A549 (cell line): ENCODE measurements at regions not wholly inside any gene's neighbourhood (a gene's known extent, or its start where the extent isn't known, plus 50 kb on each side); places are given as distances from the start of the nearest gene placed in this dataset.

Source experiments
- ATAC-seq, 2 experiments: fragments of 200-7000 bp in 1 of 2; fragments of >200 bp in 1 of 2; cut with Nextera tagmentation in 1 of 2; cut with Tn5 transposase in 1 of 2; 3 replicates each; pipeline versions ENCODE4 v1.8.0 to v1.9.1; 2018 to 2020; ENCODE audit warnings: mild to moderate bottlenecking in 1 of 2, moderate library complexity in 1 of 2
- CTCF ChIA-PET: fragments of 300-600 bp; sonication (Branson Sonifier 250); formaldehyde crosslinking; extraction: SDS; loops from one replicate; lab custom pipeline; 2021; ENCODE audit warnings: antibody characterized with exemption, inconsistent platforms; lab: Yijun Ruan, JAX
- POLR2A ChIA-PET: fragments of 350-600 bp; formaldehyde crosslinking; extraction: SDS; loops from one replicate; lab custom pipeline; 2021; ENCODE audit warnings: antibody characterized with exemption, inconsistent platforms; lab: Yijun Ruan, JAX
- DNase-seq, 2 experiments: peaks; one replicate each; pipeline versions ENCODE4 v3.0.0 to v3.0.0-alpha.2; 2011 to 2016; ENCODE audit warnings: low read depth in 1 of 2, low spot score in 1 of 2
- FAIRE-seq: peaks from 2 replicates; lab custom pipeline; 2011; peaks lifted over from hg19 to GRCh38; lab: Jason Lieb, UNC
- H3K27ac ChIP-seq, 2 experiments: fragments of >200 bp; sonication (Bioruptor Twin); formaldehyde crosslinking; 3 replicates each; pipeline ENCODE4 v1.5.1; 2016 to 2017
- H3K4me1 ChIP-seq: fragments of >200 bp; sonication (Bioruptor Twin); formaldehyde crosslinking; 3 replicates; pipeline ENCODE4 v1.6.1; 2016
- H3K4me2 ChIP-seq: fragments of >200 bp; sonication (Bioruptor Twin); formaldehyde crosslinking; 3 replicates; pipeline ENCODE4 v1.6.1; 2016
- H3K4me3 ChIP-seq: fragments of >200 bp; sonication (Bioruptor Twin); formaldehyde crosslinking; 3 replicates; pipeline ENCODE4 v1.5.1; 2016
- H3K9me3 ChIP-seq: fragments of >200 bp; sonication (Bioruptor Twin); formaldehyde crosslinking; 3 replicates; pipeline ENCODE4 v1.6.1; 2016
- ATOH8 ChIP-seq: fragments of 250-450 bp; sonication (Bioruptor Pico); IDR thresholded peaks from 2 replicates; pipeline ENCODE4 v1.5.0; 2020; ENCODE audit warnings: low read depth, mild to moderate bottlenecking, moderate library complexity
- BCL3 ChIP-seq: fragments of >200 bp; sonication (Bioruptor Twin); formaldehyde crosslinking; IDR thresholded peaks from 3 replicates; pipeline ENCODE4 v1.6.1; 2016
- BHLHE40 ChIP-seq: IDR thresholded peaks from 2 replicates; pipeline ENCODE4 v1.6.1; 2012; ENCODE audit warnings: low read depth, low read length, inconsistent platforms
- CBX2 ChIP-seq: fragments of 200-600 bp; sonication (generic); IDR thresholded peaks from 2 replicates; pipeline ENCODE4 v1.6.1; 2016; ENCODE audit warnings: low read depth, mild to moderate bottlenecking, borderline replicate concordance
- CHD2 ChIP-seq: fragments of 150-350 bp; IDR thresholded peaks from 2 replicates; pipeline ENCODE4 v1.6.1; 2014; ENCODE audit warnings: low read length; ENCODE audit not compliant: partially characterized antibody
- CHD4 ChIP-seq: fragments of 200-600 bp; sonication (generic); IDR thresholded peaks from 2 replicates; pipeline ENCODE4 v1.6.1; 2016; ENCODE audit warnings: antibody characterized with exemption, mild to moderate bottlenecking, borderline replicate concordance
- E2F6 ChIP-seq: IDR thresholded peaks from 2 replicates; pipeline ENCODE4 v1.6.1; 2012; ENCODE audit warnings: low read depth, borderline replicate concordance
- EP300 ChIP-seq, 2 experiments: fragments of >200 bp; sonication (Bioruptor Twin); formaldehyde crosslinking; IDR thresholded peaks; 2 replicates in 1 of 2; 3 replicates in 1 of 2; pipeline ENCODE4 v1.6.1; 2016 to 2017
- ESRRA ChIP-seq: fragments of 150-350 bp; IDR thresholded peaks from 2 replicates; pipeline ENCODE4 v1.6.1; 2014; ENCODE audit warnings: mild to moderate bottlenecking, low read length, borderline replicate concordance
- FOSL2 ChIP-seq, 2 experiments: fragments of 450-650 bp in 1 of 2; fragments of >200 bp in 1 of 2; sonication (Bioruptor Twin) in 1 of 2; formaldehyde crosslinking; IDR thresholded peaks; 2 replicates each; pipeline versions ENCODE4 v1.5.0 to v1.6.1; 2016 to 2020; ENCODE audit warnings: mild to moderate bottlenecking in 1 of 2, moderate library complexity in 1 of 2
- HES2 ChIP-seq: fragments of >200 bp; sonication (Bioruptor Twin); formaldehyde crosslinking; IDR thresholded peaks from 2 replicates; pipeline ENCODE4 v1.6.1; 2016
- HMGXB4 ChIP-seq: fragments of 250-450 bp; sonication (Bioruptor Pico); IDR thresholded peaks from 2 replicates; pipeline ENCODE4 v1.5.0; 2021; ENCODE audit warnings: mild to moderate bottlenecking, moderate library complexity, borderline replicate concordance
- HOXA7 ChIP-seq: fragments of 250-450 bp; sonication (Bioruptor Pico); IDR thresholded peaks from 2 replicates; pipeline ENCODE4 v1.5.0; 2020; ENCODE audit warnings: mild to moderate bottlenecking, moderate library complexity
- HOXB13 ChIP-seq: fragments of 250-450 bp; sonication (Bioruptor Pico); IDR thresholded peaks from 2 replicates; pipeline ENCODE4 v1.5.0; 2020; ENCODE audit warnings: low read depth, mild to moderate bottlenecking, moderate library complexity
- MAFK ChIP-seq: fragments of 450-650 bp; IDR thresholded peaks from 2 replicates; pipeline ENCODE4 v1.6.1; 2014; ENCODE audit not compliant: partially characterized antibody
- MAX ChIP-seq: IDR thresholded peaks from 2 replicates; pipeline ENCODE4 v1.6.1; 2012
- PBX3 ChIP-seq: IDR thresholded peaks from 2 replicates; pipeline ENCODE4 v1.6.1; 2012
- RAD21 ChIP-seq, 2 experiments: fragments of >200 bp in 1 of 2; sonication (Bioruptor Twin) in 1 of 2; formaldehyde crosslinking in 1 of 2; IDR thresholded peaks in 1 of 2; conservative IDR thresholded peaks in 1 of 2; 2 replicates in 1 of 2; 3 replicates in 1 of 2; pipeline ENCODE4 v1.6.1; 2012 to 2018; ENCODE audit warnings: inconsistent platforms in 1 of 2
- RCOR1 ChIP-seq: fragments of 150-350 bp; IDR thresholded peaks from 2 replicates; pipeline ENCODE4 v1.6.1; 2014; ENCODE audit warnings: antibody characterized with exemption, low read length, low read depth
- REST ChIP-seq: fragments of 200-600 bp; sonication (generic); IDR thresholded peaks from 2 replicates; pipeline ENCODE4 v1.6.1; 2016; ENCODE audit warnings: antibody characterized with exemption, mild to moderate bottlenecking, moderate library complexity
- RFX5 ChIP-seq: fragments of 450-650 bp; IDR thresholded peaks from 2 replicates; pipeline ENCODE4 v1.7.1; 2014; ENCODE audit warnings: antibody characterized with exemption, mild to moderate bottlenecking, moderate library complexity
- SREBF2 ChIP-seq: fragments of 450-650 bp; IDR thresholded peaks from 2 replicates; pipeline ENCODE4 v1.6.1; 2014; ENCODE audit warnings: mild to moderate bottlenecking, moderate library complexity
- TFCP2L1 ChIP-seq: fragments of 250-450 bp; sonication (Bioruptor Pico); IDR thresholded peaks from 2 replicates; pipeline ENCODE4 v1.5.0; 2021; ENCODE audit warnings: mild to moderate bottlenecking
- TP53 ChIP-seq: fragments of 250-450 bp; sonication (Bioruptor Pico); IDR thresholded peaks from 2 replicates; pipeline ENCODE4 v1.5.0; 2021; ENCODE audit warnings: mild to moderate bottlenecking, moderate library complexity
- WGBS: methylation state at CpG from one replicate; pipeline ENCODE4 v1.1.6; 2017; ENCODE audit errors: missing lambda C conversion rate; 5-methylcytosine and 5-hydroxymethylcytosine counted together

GRCh38 chr13:55439450-55439849 lies 1701.3 kb upstream of the PRR20A start (continued):
- TF ChIP-seq FOSL2 (IDR thresholded peaks at IDR 0.05) (no peak), FOSL2 (CRISPR knock-in tag; IDR thresholded peaks at IDR 0.05) (no peak)

GRCh38 chr13:55440465-55441085 lies 1700.1 kb upstream of the PRR20A start:
- Histone ChIP-seq H3K9me3 (no peaks in the 10 kb centered on the region), H3K4me3 (no peak overlapping the region), H3K27ac (no peak overlapping the region)
- no peak for TF ChIP-seq HES2
- no peak for TF ChIP-seq TP53 (CRISPR knock-in tag)
- TF ChIP-seq REST = no peak
- no peak for TF ChIP-seq BHLHE40
- TF ChIP-seq ATOH8 (CRISPR knock-in tag) = no peak
- TF ChIP-seq RCOR1 = no peak
- TF ChIP-seq CBX2 = no peak
- no peak for TF ChIP-seq CHD4
- TF ChIP-seq RAD21 (conservative IDR thresholded peaks at IDR 0.05 in 1 of 2, IDR thresholded peaks at IDR 0.05 in 1 of 2) = no peak
- TF ChIP-seq ESRRA = no peak
- TF ChIP-seq HOXB13 (CRISPR knock-in tag) = no peak
- TF ChIP-seq CHD2 = no peak
- no peak for TF ChIP-seq TFCP2L1 (CRISPR knock-in tag)
- TF ChIP-seq HMGXB4 = no peak
- TF ChIP-seq HOXA7 (CRISPR knock-in tag) = no peak
- TF ChIP-seq, all 56 proteins: peak for 0
- ChIA-PET CTCF (no interaction called here), POLR2A (no interaction called here)
- no peak overlapping the region for H3K4me2 ChIP-seq
- FAIRE-seq (no peak), DNase-seq (no peak), ATAC-seq (no peak)
- no peaks in the 10 kb centered on the region for H3K4me1 ChIP-seq
- 3% methylated on average over 4 of the region's 4 CpGs for WGBS

- no peak overlapping the region for H3K27ac ChIP-seq
- FAIRE-seq = no peak
- H3K9me3 ChIP-seq = no peaks in the 10 kb centered on the region
- POLR2A ChIA-PET = no interaction called here
- no peak overlapping the region for H3K4me3 ChIP-seq
- no peak for ATAC-seq
- DNase-seq = no peak
- no peaks in the 10 kb centered on the region for H3K4me1 ChIP-seq
- CTCF ChIA-PET = no interaction called here
- WGBS = 0% methylated on average over 3 of the region's 3 CpGs
- no peak overlapping the region for H3K4me2 ChIP-seq
- TF ChIP-seq EP300 (IDR thresholded peaks at IDR 0.05) (no peak), MAX (no peak), PBX3 (no peak), CBX2 (no peak), BHLHE40 (no peak), BCL3 (no peak), SREBF2 (no peak), E2F6 (no peak), HOXB13 (CRISPR knock-in tag) (no peak), MAFK (no peak), CHD2 (no peak), RFX5 (no peak)
Observed at GRCh38 chr13:55464222-55464621, 1676.5 kb upstream of the PRR20A start.
